ENCODE measurements at regions not wholly inside any gene's neighbourhood (a gene's known extent, or its start where the extent isn't known, plus 50 kb on each side); places are given as distances from the start of the nearest gene placed in this dataset.
"Not testable (repeated sequence)": the region's sequence is repeated elsewhere in the genome, so short reads cannot be mapped to it uniquely, and the experiment has no call there.

DNA sequence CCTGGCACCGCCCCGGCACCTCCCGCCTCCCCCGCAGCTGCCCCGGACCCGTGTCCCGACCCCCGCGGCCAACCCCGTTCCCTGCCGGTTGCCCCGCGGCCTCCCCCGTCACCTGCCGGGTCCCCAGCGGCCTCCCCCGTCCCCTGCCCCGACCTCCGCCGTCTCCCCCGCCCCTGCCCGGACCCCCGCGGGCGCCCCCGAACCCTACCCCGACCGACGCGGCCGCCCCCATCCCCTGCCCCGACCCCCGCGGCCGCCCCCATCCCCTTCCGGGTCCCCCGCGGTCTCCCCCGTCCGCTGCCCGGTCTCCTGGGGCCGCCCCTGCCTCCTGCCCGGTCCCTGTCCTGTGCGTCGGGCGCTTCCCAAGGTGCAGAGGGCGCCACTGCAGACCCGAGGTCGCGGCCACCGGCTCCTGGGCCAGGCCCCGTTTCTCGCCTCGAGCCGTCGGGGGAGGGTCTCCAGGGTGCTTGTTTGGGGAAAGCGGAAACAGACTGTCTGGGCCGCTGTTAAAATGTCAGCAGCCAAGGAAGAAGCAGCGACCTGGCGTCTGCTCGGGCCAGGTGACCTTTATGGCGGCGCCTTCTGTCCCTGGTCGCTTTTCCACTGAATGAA is 51.6 kb upstream of the APOD start:
- DNase-seq (ENCODE audit: low read depth, low spot score) = not testable (repeated sequence)

DNA sequence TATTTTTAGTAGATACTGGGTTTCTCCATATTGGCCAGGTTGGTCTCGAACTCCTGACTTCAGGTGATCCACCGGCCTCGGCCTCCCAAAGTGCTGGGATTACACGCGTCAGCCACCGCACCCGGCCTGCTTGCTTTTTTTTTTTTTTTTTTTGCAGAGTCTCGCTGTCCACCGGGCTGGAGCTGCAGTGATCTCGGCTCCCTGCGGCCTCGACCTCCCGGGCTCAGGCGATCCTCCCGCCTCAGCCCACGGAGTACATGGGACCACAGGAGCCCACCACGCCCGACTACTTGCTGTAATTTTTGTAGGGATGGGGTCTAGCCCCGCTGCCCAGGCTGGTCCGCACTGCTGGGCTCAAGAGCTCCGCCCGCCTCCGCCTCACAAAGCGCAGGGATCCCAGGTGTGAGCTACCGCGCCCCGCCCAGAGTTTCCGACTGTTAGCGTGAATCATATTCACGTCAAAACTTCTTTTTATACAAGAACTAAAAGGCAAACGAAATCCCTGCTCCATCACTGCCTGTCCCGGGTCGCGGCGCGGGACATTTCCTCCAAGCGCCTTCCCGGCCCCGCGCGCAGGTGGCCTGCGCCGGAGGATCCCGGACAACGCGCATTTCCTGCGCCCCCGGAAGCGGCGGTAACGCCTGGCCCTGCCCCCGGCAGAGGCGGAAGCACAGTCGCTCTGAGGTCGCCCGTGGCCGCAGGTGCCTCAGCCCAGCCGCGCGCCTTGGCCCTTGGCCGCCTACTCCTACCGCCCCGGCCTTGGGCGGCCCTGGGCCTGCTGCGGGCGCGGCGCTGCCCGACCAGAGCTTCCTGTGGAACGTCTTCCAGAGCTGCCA is 50.9 kb upstream of the APOD start:
- not testable (repeated sequence) for DNase-seq (ENCODE audit: low read depth, low spot score)
